K562 (cell line): ENCODE measurements at regions not wholly inside any gene's neighbourhood (a gene's known extent, or its start where the extent isn't known, plus 50 kb on each side); places are given as distances from the start of the nearest gene placed in this dataset.

ENCODE experiments used
- ATAC-seq: fragments of 200-7000 bp; cut with Tn5 transposase; 3 replicates; pipeline ENCODE4 v1.9.1; 2020; ENCODE audit warnings: moderate library complexity
- BruUV-seq: library from RNA; stranded (reverse); fragments of 400-500 nt; replicated peaks from 2 replicates; lab custom pipeline; 2021; lab: Mats Ljungman, UMichigan
- CTCF ChIA-PET: fragments of 300-600 bp; formaldehyde crosslinking; extraction: SDS; loops from one replicate; lab custom pipeline; 2021; ENCODE audit warnings: low intra/inter-chr PET ratio; lab: Yijun Ruan, JAX
- POLR2A ChIA-PET: fragments of 300-600, 350-650 bp; sonication (Branson Sonifier 250); formaldehyde crosslinking; extraction: SDS; loops from one replicate; lab custom pipeline; 2021; ENCODE audit warnings: antibody characterized with exemption, inconsistent platforms; lab: Yijun Ruan, JAX
- DNase-seq, 4 experiments: peaks; one replicate each; pipeline versions ENCODE4 v3.0.0 to v3.0.0-alpha.2; 2011 to 2018; ENCODE audit warnings: low spot score in 3 of 4, mixed read lengths in 3 of 4; ENCODE audit errors: extremely low read depth in 1 of 4
- FAIRE-seq: peaks from 2 replicates; lab custom pipeline; 2011; peaks lifted over from hg19 to GRCh38; lab: Jason Lieb, UNC
- H2AFZ ChIP-seq: 2 replicates; pipeline ENCODE4 v1.6.0; 2011; ENCODE audit warnings: low read depth, low read length, control low read depth, inconsistent platforms
- H3K27ac ChIP-seq: fragments of 200-600 bp; 3 replicates; pipeline ENCODE4 v1.8.0; 2011; ENCODE audit warnings: low read depth, mild to moderate bottlenecking, control low read depth, inconsistent platforms, low read length, moderate library complexity, mixed read lengths; ENCODE audit errors: extremely low read depth
- H3K27me3 ChIP-seq, 2 experiments: fragments of 300-600 bp in 1 of 2; 2 replicates in 1 of 2; 3 replicates in 1 of 2; pipeline versions ENCODE4 v1.6.0 to v1.8.0; 2011; ENCODE audit warnings: inconsistent platforms in 2 of 2, low read length in 2 of 2, mild to moderate bottlenecking in 1 of 2, mixed read lengths in 1 of 2, moderate library complexity in 1 of 2; ENCODE audit not compliant: control insufficient read depth in 2 of 2, insufficient read depth in 2 of 2
- H3K36me3 ChIP-seq: fragments of 300-600 bp; 3 replicates; pipeline ENCODE4 v1.8.0; 2011; ENCODE audit warnings: mild to moderate bottlenecking, low read length, inconsistent platforms; ENCODE audit not compliant: control insufficient read depth, insufficient read depth
- H3K4me1 ChIP-seq, 2 experiments: fragments of 200-600 bp in 1 of 2; replicated peaks in 1 of 2; 2 replicates in 1 of 2; 3 replicates in 1 of 2; pipeline versions ENCODE4 v1.5.1 to v1.8.0; 2011; ENCODE audit warnings: inconsistent platforms in 2 of 2, low read length in 2 of 2, mild to moderate bottlenecking in 1 of 2, mixed read lengths in 1 of 2, moderate library complexity in 1 of 2; ENCODE audit not compliant: control insufficient read depth in 2 of 2, insufficient read depth in 2 of 2
- H3K4me2 ChIP-seq: 2 replicates; pipeline ENCODE4 v1.6.1; 2011; ENCODE audit warnings: low read length, control low read depth, inconsistent platforms, mixed read lengths; ENCODE audit not compliant: insufficient read depth
- H3K4me3 ChIP-seq: fragments of 200-600 bp; sonication (generic), shearing (Covaris generic); 2 replicates; pipeline ENCODE4 v1.5.1; 2016; ENCODE audit warnings: control low read depth, inconsistent platforms
- H3K79me2 ChIP-seq: fragments of 200-600 bp; 3 replicates; pipeline ENCODE4 v1.8.0; 2011; ENCODE audit warnings: low read length, inconsistent platforms; ENCODE audit not compliant: control insufficient read depth, insufficient read depth
- H3K9ac ChIP-seq, 2 experiments: 2 replicates each; pipeline versions ENCODE4 v1.6.0 to v1.6.1; 2011; ENCODE audit warnings: low read depth in 2 of 2, low read length in 2 of 2, control low read depth in 1 of 2, inconsistent platforms in 1 of 2, mild to moderate bottlenecking in 1 of 2, mixed read lengths in 1 of 2; ENCODE audit not compliant: insufficient read depth in 1 of 2
- H3K9me1 ChIP-seq: one replicate; pipeline ENCODE4 v1.6.0; 2011; ENCODE audit warnings: inconsistent platforms, mild to moderate bottlenecking, low read length, moderate library complexity; ENCODE audit not compliant: control insufficient read depth, insufficient read depth
- H3K9me3 ChIP-seq: replicated peaks from 2 replicates; pipeline ENCODE4 v1.5.1; 2011; ENCODE audit warnings: low read depth, low read length, inconsistent platforms; ENCODE audit not compliant: control insufficient read depth, insufficient read depth
- H4K20me1 ChIP-seq: replicated peaks from 2 replicates; pipeline ENCODE4 v1.6.1; 2011; ENCODE audit warnings: low read length, inconsistent platforms, mixed read lengths; ENCODE audit not compliant: control insufficient read depth, insufficient read depth
- CBX8 ChIP-seq: fragments of 200-600 bp; sonication (generic); IDR thresholded peaks from 2 replicates; pipeline ENCODE4 v1.6.1; 2012; ENCODE audit warnings: borderline replicate concordance, mixed run types, low read depth, mild to moderate bottlenecking, moderate library complexity, mixed read lengths, low read length, control low read depth, inconsistent platforms; ENCODE audit not compliant: poor library complexity, severe bottlenecking; ENCODE audit errors: extremely low read depth
- EHMT2 ChIP-seq: fragments of 450-650 bp; IDR thresholded peaks from 2 replicates; pipeline ENCODE4 v1.6.1; 2018; ENCODE audit warnings: antibody characterized with exemption
- HDAC2 ChIP-seq: fragments of 450-650 bp; IDR thresholded peaks from 2 replicates; pipeline ENCODE4 v1.6.1; 2016; ENCODE audit warnings: mild to moderate bottlenecking
- HDAC8 ChIP-seq: fragments of 450-650 bp; IDR thresholded peaks from 2 replicates; pipeline ENCODE4 v1.6.1; 2016; ENCODE audit warnings: mild to moderate bottlenecking, missing genetic modification characterization, moderate library complexity, missing compliant biosample characterization
- PCBP1 ChIP-seq: fragments of 200-400 bp; formaldehyde crosslinking; IDR thresholded peaks from 2 replicates; pipeline ENCODE4 v1.6.1; 2018; ENCODE audit warnings: mild to moderate bottlenecking, low read depth, low read length; ENCODE audit not compliant: poor library complexity, severe bottlenecking
- PHB2 ChIP-seq: fragments of 450-650 bp; IDR thresholded peaks from 2 replicates; pipeline ENCODE4 v1.6.1; 2017; ENCODE audit warnings: low read depth
- RAD21 ChIP-seq, 2 experiments: fragments of 250-450 bp in 1 of 2; fragments of 450-650 bp in 1 of 2; sonication (Bioruptor Pico) in 1 of 2; formaldehyde crosslinking in 1 of 2; IDR thresholded peaks in 1 of 2; conservative IDR thresholded peaks in 1 of 2; 2 replicates each; pipeline versions ENCODE4 v1.4.0 to v1.8.0; 2020 to 2022; ENCODE audit warnings: mild to moderate bottlenecking in 2 of 2, moderate library complexity in 1 of 2
- WGBS: fragments of 100-300 bp; shearing (Covaris generic); methylation state at CpG from one replicate; pipeline ENCODE4 v1.1.6; 2016; ENCODE audit warnings: low coverage, mixed read lengths; ENCODE audit not compliant: insufficient coverage; ENCODE audit errors: missing lambda C conversion rate; 5-methylcytosine and 5-hydroxymethylcytosine counted together
- in situ Hi-C: fragments of 300-500 bp; cut with MboI; formaldehyde crosslinking; loops from 4 replicates; pipeline ENCODE4 v1.15.0; 2018; ENCODE audit warnings: inconsistent platforms, mixed read lengths
- intact Hi-C: fragments of 100-400 bp; cut with micrococcal nuclease; formaldehyde crosslinking; loops from 2 replicates; pipeline ENCODE4 v1.14.2; 2022
- TF ChIP-seq, protein P1 (sequence below): fragments of 250-450 bp; sonication (Bioruptor Pico); IDR thresholded peaks from 2 replicates; pipeline ENCODE4 v1.5.1; 2021; ENCODE audit warnings: mild to moderate bottlenecking

- no peak overlapping the region for H3K9ac ChIP-seq
- 1% methylated on average over 18 of the region's 18 CpGs for WGBS
- DNase-seq = no peak
- no peak for FAIRE-seq
- ATAC-seq = no peak
- no peak overlapping the region for H3K4me2 ChIP-seq
- POLR2A ChIA-PET = no interaction called here
- H3K4me3 ChIP-seq = no peak overlapping the region
- H2AFZ ChIP-seq = no peak overlapping the region
- no peaks in the 10 kb centered on the region for H3K79me2 ChIP-seq
- TF ChIP-seq EHMT2 (no peak), RAD21 (CRISPR knock-in tag; conservative IDR thresholded peaks at IDR 0.05 in 1 of 2, IDR thresholded peaks at IDR 0.05 in 1 of 2) (0 out of 4 replicates have a peak, but pooled peaks of 1 of the 2 experiments have one; percentile 4), HDAC8 (tag) (no peak)
- TF ChIP-seq, protein P1, sequence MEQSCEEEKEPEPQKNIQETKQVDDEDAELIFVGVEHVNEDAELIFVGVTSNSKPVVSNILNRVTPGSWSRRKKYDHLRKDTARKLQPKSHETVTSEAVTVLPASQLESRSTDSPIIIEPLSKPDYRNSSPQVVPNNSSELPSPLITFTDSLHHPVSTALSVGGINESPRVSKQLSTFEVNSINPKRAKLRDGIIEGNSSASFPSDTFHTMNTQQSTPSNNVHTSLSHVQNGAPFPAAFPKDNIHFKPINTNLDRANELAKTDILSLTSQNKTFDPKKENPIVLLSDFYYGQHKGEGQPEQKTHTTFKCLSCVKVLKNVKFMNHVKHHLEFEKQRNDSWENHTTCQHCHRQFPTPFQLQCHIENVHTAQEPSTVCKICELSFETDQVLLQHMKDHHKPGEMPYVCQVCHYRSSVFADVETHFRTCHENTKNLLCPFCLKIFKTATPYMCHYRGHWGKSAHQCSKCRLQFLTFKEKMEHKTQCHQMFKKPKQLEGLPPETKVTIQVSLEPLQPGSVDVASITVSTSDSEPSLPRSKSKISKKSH (CRISPR knock-in tag) = no peak
- no peaks in the 10 kb centered on the region for H3K36me3 ChIP-seq
- H3K9me3 ChIP-seq = no peaks in the 10 kb centered on the region
- no peaks in the 10 kb centered on the region for H3K4me1 ChIP-seq
- H3K27me3 ChIP-seq = no peaks in the 10 kb centered on the region
- H3K27ac ChIP-seq = no peak overlapping the region
- intact Hi-C loops (no loop called here), in situ Hi-C loops (no loop called here)
- no peaks in the 10 kb centered on the region for H4K20me1 ChIP-seq
- no peaks in the 10 kb centered on the region for H3K9me1 ChIP-seq
- CTCF ChIA-PET = no interaction called here
- no TSS peak for BruUV-seq
Measured at GRCh38 chr4:164197556-164197955, 556.4 kb upstream of the SMIM31 start.

GRCh38 chr4:164203476-164203875 is 550.5 kb upstream of the SMIM31 start:
- no peaks in the 10 kb centered on the region for H3K36me3 ChIP-seq
- TF ChIP-seq PHB2 (no peak), HDAC2 (no peak), PCBP1 (no peak), CBX8 (no peak), HDAC8 (tag) (no peak)
- no peaks in the 10 kb centered on the region for H3K9me1 ChIP-seq
- no peaks in the 10 kb centered on the region for H3K4me1 ChIP-seq
- H2AFZ ChIP-seq = no peak overlapping the region
- DNase-seq (no peak), ATAC-seq (no peak), FAIRE-seq (no peak)
- H3K27me3 ChIP-seq = no peaks in the 10 kb centered on the region
- no peaks in the 10 kb centered on the region for H3K9me3 ChIP-seq
- H3K4me2 ChIP-seq = no peak overlapping the region
- H3K27ac ChIP-seq = no peak overlapping the region
- H3K4me3 ChIP-seq = no peak overlapping the region
- no peaks in the 10 kb centered on the region for H3K79me2 ChIP-seq
- ChIA-PET POLR2A (no interaction called here), CTCF (no interaction called here)
- no peaks in the 10 kb centered on the region for H4K20me1 ChIP-seq
- in situ Hi-C loops (no loop called here), intact Hi-C loops (no loop called here)
- BruUV-seq = no TSS peak
- H3K9ac ChIP-seq = no peak overlapping the region
- WGBS = 2% methylated on average over 4 of the region's 4 CpGs
